Naive thymus-derived CD8-positive, alpha-beta T cell (primary cell): ENCODE measurements at regions not wholly inside any gene's neighbourhood (a gene's known extent, or its start where the extent isn't known, plus 50 kb on each side); places are given as distances from the start of the nearest gene placed in this dataset. TPM values are rescaled to one million over a fixed set of nuclear protein-coding genes. Genes with fewer than 3 reads are reported as not detected.

ENCODE experiments used
- ATAC-seq, 2 donors: fragments of 150-1000 bp; cut with Tn5 transposase in 1 of 2; sonication (Bioruptor Pico), chemical (Tn5 transposase) in 1 of 2; 1 replicate in 1 of 2; 2 replicates in 1 of 2; pipeline ENCODE4 v1.10.0; 2021; ENCODE audit warnings: mild to moderate bottlenecking in 2 of 2, moderate library complexity in 2 of 2
- POLR2A ChIA-PET: fragments of 350-600 bp; sonication (Branson Sonifier 250); formaldehyde crosslinking; loops from one replicate; lab custom pipeline; 2021; ENCODE audit warnings: antibody characterized with exemption; lab: Charles Lee
- DNase-seq, 10 donors: peaks; one replicate each; pipeline versions ENCODE4 v3.0.0 to v3.0.0-alpha.2; 2020 to 2022
- H3K27ac Mint-ChIP-seq, 10 donors: one replicate each; pipeline ENCODE4 v1.8.0; 2020 to 2022; ENCODE audit warnings: mild to moderate bottlenecking in 10 of 10, mixed read lengths in 10 of 10, moderate library complexity in 4 of 10, inconsistent platforms in 1 of 10
- H3K27me3 Mint-ChIP-seq, 5 donors: one replicate each; pipeline ENCODE4 v1.8.0; 2021 to 2022; ENCODE audit warnings: mixed read lengths in 5 of 5
- H3K36me3 Mint-ChIP-seq, 3 donors: one replicate each; pipeline ENCODE4 v1.8.0; 2020 to 2022; ENCODE audit warnings: mixed read lengths in 3 of 3, mild to moderate bottlenecking in 2 of 3, inconsistent platforms in 1 of 3
- H3K4me1 Mint-ChIP-seq, 4 donors: one replicate each; pipeline ENCODE4 v1.8.0; 2021 to 2022; ENCODE audit warnings: mixed read lengths in 4 of 4
- H3K4me3 Mint-ChIP-seq, 10 donors: one replicate each; pipeline ENCODE4 v1.8.0; 2020 to 2022; ENCODE audit warnings: mild to moderate bottlenecking in 10 of 10, mixed read lengths in 10 of 10, moderate library complexity in 6 of 10, inconsistent platforms in 1 of 10
- H3K9me3 Mint-ChIP-seq, 9 donors: one replicate each; pipeline ENCODE4 v1.8.0; 2020 to 2022; ENCODE audit warnings: mixed read lengths in 9 of 9, mild to moderate bottlenecking in 3 of 9, inconsistent platforms in 1 of 9, moderate library complexity in 1 of 9
- microRNA-seq: library from miRNA; unstranded; fragments of <30 nt; microRNA quantifications from one replicate; pipeline ENCODE4 v1.2.0, GENCODE V29; 2022; ENCODE audit warnings: borderline microRNAs expressed

DNA sequence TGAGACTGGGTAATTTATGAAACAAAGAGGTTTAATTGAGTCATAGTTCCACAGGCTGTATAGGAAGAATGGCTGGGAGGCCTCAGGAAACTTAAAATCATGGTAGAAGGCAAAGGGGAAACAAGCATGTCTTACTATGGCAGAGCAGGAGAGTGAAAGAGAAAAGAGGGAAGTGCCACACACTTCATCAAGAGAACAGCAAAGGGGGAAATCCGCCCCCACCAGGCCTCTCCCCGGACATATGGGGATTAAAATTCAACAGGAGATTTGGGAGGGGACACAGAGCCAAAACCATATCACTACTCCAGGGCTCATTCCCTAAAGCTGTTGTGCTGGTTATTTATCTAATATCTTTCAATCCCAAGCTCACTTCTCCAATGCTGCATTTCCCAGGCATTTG, 50.2 kb upstream of the NR3C1 start:
- Mint-ChIP-seq H3K36me3 (no peaks in the 10 kb centered on the region), H3K4me1 (peaks cover 0 to 2% (median 0%) of the 10 kb centered on the region in 4 donors), H3K27ac (no peak overlapping the region), H3K27me3 (no peaks in the 10 kb centered on the region), H3K4me3 (no peak overlapping the region), H3K9me3 (no peaks in the 10 kb centered on the region)
- POLR2A ChIA-PET: no interaction called here
- DNase-seq (no peak), ATAC-seq (no peak)

Small RNA genes in the stretch of these regions (microRNA-seq; reads per million reads assigned to microRNA genes)
- not detected for gene MIR5197
